ENCODE measurements at regions not wholly inside any gene's neighbourhood (a gene's known extent, or its start where the extent isn't known, plus 50 kb on each side); places are given as distances from the start of the nearest gene placed in this dataset.
"Not testable (repeated sequence)": the region's sequence is repeated elsewhere in the genome, so short reads cannot be mapped to it uniquely, and the experiment has no call there.

DNA sequence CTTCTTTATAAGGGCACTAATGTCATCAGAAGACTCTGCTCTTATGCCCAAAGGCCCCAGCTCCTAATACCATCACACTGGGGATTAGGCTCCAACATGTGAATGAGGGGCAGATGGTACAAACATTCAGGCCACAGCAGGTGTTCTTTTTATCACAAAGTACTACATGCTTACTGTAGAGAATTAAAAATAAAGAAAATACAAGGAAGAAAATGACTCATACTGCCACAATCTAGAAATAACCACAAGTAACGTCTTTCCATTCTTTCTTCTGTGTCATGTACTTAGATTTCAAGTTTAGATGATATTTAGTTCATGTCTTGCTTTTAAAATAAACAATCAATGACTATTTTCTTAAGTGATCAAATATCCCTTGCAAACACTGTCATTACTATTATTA lies 100.3 kb upstream of the NEDD4L start:
- ATAC-seq (no peak), DNase-seq (no peak)
- Histone ChIP-seq H3K27me3 (peaks cover 0 to 3% (median 0%) of the 10 kb centered on the region in 3 donors), H3K27ac (no peak overlapping the region), H3K4me3 (no peak overlapping the region), H3K36me3 (no peaks in the 10 kb centered on the region), H3K9me3 (no peaks in the 10 kb centered on the region), H3K4me1 (no peaks in the 10 kb centered on the region)
- intact Hi-C loops (cut with DNase I; ENCODE audit: low total_unique reads): no loop called here
- in situ Hi-C loops (cut with MboI; ENCODE audit: low sequenced_read_pairs in 4 of 4): no loop called here
- TF ChIP-seq, protein P1, sequence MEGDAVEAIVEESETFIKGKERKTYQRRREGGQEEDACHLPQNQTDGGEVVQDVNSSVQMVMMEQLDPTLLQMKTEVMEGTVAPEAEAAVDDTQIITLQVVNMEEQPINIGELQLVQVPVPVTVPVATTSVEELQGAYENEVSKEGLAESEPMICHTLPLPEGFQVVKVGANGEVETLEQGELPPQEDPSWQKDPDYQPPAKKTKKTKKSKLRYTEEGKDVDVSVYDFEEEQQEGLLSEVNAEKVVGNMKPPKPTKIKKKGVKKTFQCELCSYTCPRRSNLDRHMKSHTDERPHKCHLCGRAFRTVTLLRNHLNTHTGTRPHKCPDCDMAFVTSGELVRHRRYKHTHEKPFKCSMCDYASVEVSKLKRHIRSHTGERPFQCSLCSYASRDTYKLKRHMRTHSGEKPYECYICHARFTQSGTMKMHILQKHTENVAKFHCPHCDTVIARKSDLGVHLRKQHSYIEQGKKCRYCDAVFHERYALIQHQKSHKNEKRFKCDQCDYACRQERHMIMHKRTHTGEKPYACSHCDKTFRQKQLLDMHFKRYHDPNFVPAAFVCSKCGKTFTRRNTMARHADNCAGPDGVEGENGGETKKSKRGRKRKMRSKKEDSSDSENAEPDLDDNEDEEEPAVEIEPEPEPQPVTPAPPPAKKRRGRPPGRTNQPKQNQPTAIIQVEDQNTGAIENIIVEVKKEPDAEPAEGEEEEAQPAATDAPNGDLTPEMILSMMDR (IDR thresholded peaks at IDR 0.05 in 4 of 5, conservative IDR thresholded peaks at IDR 0.05 in 1 of 5): no peak
- no peak for TF ChIP-seq POLR2A (IDR thresholded peaks at IDR 0.05)

DNA sequence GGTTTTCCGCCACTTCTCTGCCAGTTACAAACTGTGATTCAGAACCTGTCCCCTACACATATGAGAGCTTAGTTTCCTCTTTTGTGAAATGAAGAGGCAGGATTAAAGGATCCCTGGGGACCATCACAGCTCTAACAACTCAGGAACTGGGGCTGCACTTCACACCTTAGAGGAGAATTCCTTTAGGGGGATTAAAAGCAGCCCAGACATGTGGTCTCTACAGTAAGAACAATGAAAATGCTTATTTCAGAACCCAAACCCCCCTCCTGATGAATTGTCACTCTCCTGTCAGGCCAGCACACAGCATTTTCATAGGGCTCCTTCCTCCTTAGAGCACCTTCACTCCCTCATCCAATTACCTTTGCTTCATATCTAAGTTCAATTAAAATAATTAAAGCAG lies 101.5 kb upstream of the NEDD4L start:
- no peaks in the 10 kb centered on the region for H3K9me3 ChIP-seq
- H3K27me3 ChIP-seq: peaks cover 0 to 3% (median 0%) of the 10 kb centered on the region in 3 donors
- H3K4me1 ChIP-seq: no peaks in the 10 kb centered on the region
- no peak overlapping the region for H3K4me3 ChIP-seq
- no peak overlapping the region for H3K27ac ChIP-seq
- DNase-seq (no peak), ATAC-seq (no peak)
- no peaks in the 10 kb centered on the region for H3K36me3 ChIP-seq
- intact Hi-C loops (cut with DNase I; ENCODE audit: low total_unique reads): no loop called here
- in situ Hi-C loops (cut with MboI; ENCODE audit: low sequenced_read_pairs in 4 of 4): no loop called here
- no peak for TF ChIP-seq POLR2A (IDR thresholded peaks at IDR 0.05)
- TF ChIP-seq, protein P1 (IDR thresholded peaks at IDR 0.05 in 4 of 5, conservative IDR thresholded peaks at IDR 0.05 in 1 of 5): no peak

DNA sequence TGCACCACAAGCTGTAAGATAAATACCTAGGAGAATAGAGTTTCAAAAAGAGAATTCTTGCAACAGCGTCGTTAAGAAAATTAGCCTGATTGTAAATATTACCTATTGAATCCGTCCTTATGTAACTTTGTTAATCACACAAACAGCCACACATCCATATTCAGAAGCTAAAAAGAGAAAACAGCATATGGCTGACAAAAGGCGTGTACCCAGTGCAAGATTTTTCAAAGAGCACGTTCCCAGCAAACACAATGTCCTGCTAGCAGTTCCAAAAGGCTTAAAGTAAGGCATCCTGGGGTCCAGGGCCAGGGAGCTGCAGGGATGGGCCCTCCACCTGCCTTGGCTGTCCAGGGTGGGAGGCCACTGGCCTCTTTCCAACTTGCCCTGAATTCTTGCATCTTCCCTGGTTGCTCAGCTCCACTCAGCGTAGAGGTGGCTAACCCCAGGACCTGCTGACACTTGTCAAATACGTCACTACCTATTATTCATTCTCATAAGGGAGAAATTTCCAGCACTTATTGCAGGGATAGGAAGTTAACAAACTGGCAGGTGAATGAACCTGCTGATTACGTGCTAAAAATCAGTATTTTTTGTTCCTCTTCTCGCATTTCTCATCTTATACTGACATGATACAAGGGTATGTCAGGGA lies 102.1 kb upstream of the NEDD4L start:
- Histone ChIP-seq H3K27ac (no peak overlapping the region), H3K9me3 (no peaks in the 10 kb centered on the region), H3K4me3 (no peak overlapping the region), H3K27me3 (peaks cover 0 to 3% (median 0%) of the 10 kb centered on the region in 3 donors), H3K4me1 (no peaks in the 10 kb centered on the region), H3K36me3 (no peaks in the 10 kb centered on the region)
- ATAC-seq (no peak), DNase-seq (no peak)
- in situ Hi-C loops (cut with MboI; ENCODE audit: low sequenced_read_pairs in 4 of 4): no loop called here
- TF ChIP-seq, protein P1 (IDR thresholded peaks at IDR 0.05 in 4 of 5, conservative IDR thresholded peaks at IDR 0.05 in 1 of 5): no peak
- TF ChIP-seq POLR2A (IDR thresholded peaks at IDR 0.05): no peak
- intact Hi-C loops (cut with DNase I; ENCODE audit: low total_unique reads): no loop called here

DNA sequence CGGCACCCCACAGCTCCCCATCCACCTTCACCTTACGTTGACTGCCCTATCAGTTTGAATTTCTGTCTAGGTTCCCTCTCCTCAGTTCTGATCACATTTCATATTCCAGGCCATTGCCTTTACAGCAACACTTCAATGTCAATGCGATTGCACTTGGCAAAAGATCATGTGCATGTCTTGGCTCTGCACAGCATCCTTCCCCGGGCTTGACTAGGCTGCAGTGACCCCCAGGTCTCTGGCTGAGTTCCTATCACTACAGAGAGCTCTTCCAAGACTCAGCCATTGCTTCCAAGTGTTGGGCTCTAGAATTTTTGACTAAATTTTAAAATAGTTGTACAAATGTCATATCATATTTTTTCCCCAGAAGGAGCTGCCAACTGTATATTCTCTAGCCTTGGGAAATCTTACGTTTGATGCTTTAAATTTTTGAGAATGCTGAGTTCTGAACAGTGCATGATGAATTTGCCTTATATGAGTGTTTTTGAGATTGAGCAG lies 103.8 kb upstream of the NEDD4L start:
- Histone ChIP-seq H3K27me3 (peaks cover 0 to 3% (median 0%) of the 10 kb centered on the region in 3 donors), H3K36me3 (no peaks in the 10 kb centered on the region), H3K9me3 (no peaks in the 10 kb centered on the region), H3K4me1 (no peaks in the 10 kb centered on the region), H3K27ac (no peak overlapping the region), H3K4me3 (no peak overlapping the region)
- TF ChIP-seq POLR2A (IDR thresholded peaks at IDR 0.05): no peak
- TF ChIP-seq, protein P1 (IDR thresholded peaks at IDR 0.05 in 4 of 5, conservative IDR thresholded peaks at IDR 0.05 in 1 of 5): no peak
- DNase-seq (no peak), ATAC-seq (no peak)
- intact Hi-C loops (cut with DNase I; ENCODE audit: low total_unique reads): no loop called here
- in situ Hi-C loops (cut with MboI; ENCODE audit: low sequenced_read_pairs in 4 of 4): no loop called here

DNA sequence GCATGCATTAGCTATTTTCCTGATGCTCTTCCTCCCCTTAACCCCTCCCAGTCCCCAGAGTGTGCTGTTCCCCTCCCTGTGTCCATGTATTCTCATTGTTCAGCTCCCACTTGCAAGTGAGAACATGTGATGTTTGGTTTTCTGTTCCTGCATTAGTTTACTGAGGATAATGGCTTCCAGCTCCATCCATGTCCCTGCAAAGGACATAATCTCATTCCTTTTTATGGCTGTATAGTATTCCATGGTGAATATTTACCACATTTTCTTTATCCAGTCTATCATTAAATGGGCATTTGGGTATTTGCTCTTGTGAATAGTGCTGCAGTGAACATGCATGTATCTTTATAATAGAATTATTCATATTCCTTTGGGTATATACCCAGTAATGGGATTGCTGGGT lies 109.7 kb upstream of the NEDD4L start:
- intact Hi-C loops (cut with DNase I; ENCODE audit: low total_unique reads): not testable (repeated sequence)

More for the DNA sequence above, 109.7 kb upstream of the NEDD4L start:
- H3K36me3 ChIP-seq; H3K4me1 ChIP-seq; H3K4me3 ChIP-seq; ATAC-seq; in situ Hi-C loops (cut with MboI; ENCODE audit: low sequenced_read_pairs in 4 of 4); H3K9me3 ChIP-seq; H3K27ac ChIP-seq; H3K27me3 ChIP-seq; DNase-seq: not testable (repeated sequence)

All from gastrocnemius medialis (tissue), 4 donors.